H1 (cell line): ENCODE measurements at regions not wholly inside any gene's neighbourhood (a gene's known extent, or its start where the extent isn't known, plus 50 kb on each side); places are given as distances from the start of the nearest gene placed in this dataset.

Source experiments
- CTCF ChIA-PET: fragments of 300-600 bp; sonication (Branson Sonifier 250); formaldehyde crosslinking; loops from one replicate; lab custom pipeline; 2021; ENCODE audit not compliant: partially characterized antibody; lab: Charles Lee
- POLR2A ChIA-PET: fragments of 300-600 bp; sonication (Branson Sonifier 250); formaldehyde crosslinking; loops from one replicate; lab custom pipeline; 2021; ENCODE audit warnings: inconsistent platforms; ENCODE audit not compliant: partially characterized antibody; lab: Charles Lee
- DNase-seq, 2 experiments: peaks; one replicate each; pipeline versions ENCODE4 v3.0.0 to v3.0.0-alpha.2; 2010 to 2022; ENCODE audit warnings: low spot score in 2 of 2, low read depth in 1 of 2, mixed read lengths in 1 of 2
- FAIRE-seq: peaks from 2 replicates; lab custom pipeline; 2011; peaks lifted over from hg19 to GRCh38; lab: Jason Lieb, UNC
- H2AFZ ChIP-seq: 2 replicates; pipeline ENCODE4 v1.8.1; 2012; ENCODE audit warnings: low read length, inconsistent platforms
- H2AK5ac ChIP-seq: 2 replicates; pipeline ENCODE4 v1.6.1; 2013; ENCODE audit warnings: low read depth, low read length
- H2BK120ac ChIP-seq: replicated peaks from 2 replicates; pipeline ENCODE3; 2013; ENCODE audit warnings: low read depth, low read length, inconsistent platforms
- H2BK12ac ChIP-seq: 2 replicates; pipeline ENCODE4 v1.6.1; 2013; ENCODE audit warnings: low read depth, low read length
- H2BK15ac ChIP-seq: 2 replicates; pipeline ENCODE4 v1.6.1; 2013; ENCODE audit warnings: low read length
- H2BK20ac ChIP-seq: 2 replicates; pipeline ENCODE4 v1.6.1; 2013; ENCODE audit warnings: low read length
- H2BK5ac ChIP-seq: 2 replicates; pipeline ENCODE4 v1.6.1; 2013; ENCODE audit warnings: low read depth, low read length
- H3K14ac ChIP-seq: 2 replicates; pipeline ENCODE4 v1.6.1; 2013; ENCODE audit warnings: inconsistent platforms; ENCODE audit not compliant: insufficient read length
- H3K18ac ChIP-seq: 2 replicates; pipeline ENCODE4 v1.6.1; 2013; ENCODE audit warnings: low read length; ENCODE audit errors: extremely low read depth
- H3K23ac ChIP-seq: 2 replicates; pipeline ENCODE4 v1.6.1; 2013; ENCODE audit warnings: inconsistent platforms; ENCODE audit not compliant: insufficient read length
- H3K23me2 ChIP-seq: 2 replicates; pipeline ENCODE4 v1.6.1; 2013; ENCODE audit warnings: low read depth, low read length
- H3K27ac ChIP-seq: 2 replicates; pipeline ENCODE4 v1.6.1; 2011; ENCODE audit warnings: low read depth, low read length, inconsistent platforms
- H3K27me3 ChIP-seq, 4 experiments: replicated peaks in 1 of 4; 1 replicate in 1 of 4; 2 replicates in 3 of 4; pipeline versions ENCODE4 v1.6.1 to v1.8.1; 2011 to 2013; ENCODE audit warnings: low read length in 3 of 4, mild to moderate bottlenecking in 3 of 4, inconsistent platforms in 2 of 4, mixed read lengths in 2 of 4, moderate library complexity in 1 of 4; ENCODE audit not compliant: control insufficient read depth in 3 of 4, insufficient read depth in 3 of 4; ENCODE audit errors: extremely low read depth in 1 of 4
- H3K36me3 ChIP-seq, 4 experiments: 2 replicates each; pipeline versions ENCODE4 v1.6.1 to v1.8.1; 2011 to 2013; ENCODE audit warnings: mild to moderate bottlenecking in 4 of 4, low read length in 3 of 4, moderate library complexity in 2 of 4, control low read depth in 1 of 4, inconsistent platforms in 1 of 4; ENCODE audit not compliant: insufficient read depth in 4 of 4, control insufficient read depth in 2 of 4
- H3K4ac ChIP-seq: replicated peaks from 2 replicates; pipeline ENCODE3; 2013; ENCODE audit warnings: low read length, low read depth, mixed read lengths, inconsistent platforms; ENCODE audit not compliant: insufficient read length
- H3K4me1 ChIP-seq, 4 experiments: replicated peaks in 1 of 4; 1 replicate in 1 of 4; 2 replicates in 3 of 4; pipeline versions ENCODE4 v1.6.1 to v1.8.1; 2011 to 2013; ENCODE audit warnings: low read length in 3 of 4, inconsistent platforms in 2 of 4, mixed read lengths in 1 of 4; ENCODE audit not compliant: insufficient read depth in 4 of 4, control insufficient read depth in 3 of 4
- H3K4me2 ChIP-seq, 2 experiments: 2 replicates each; pipeline versions ENCODE4 v1.6.1 to v1.8.1; 2011 to 2013; ENCODE audit warnings: low read depth in 2 of 2, low read length in 2 of 2, control low read depth in 1 of 2, inconsistent platforms in 1 of 2, mild to moderate bottlenecking in 1 of 2; ENCODE audit not compliant: insufficient read depth in 1 of 2
- H3K4me3 ChIP-seq, 4 experiments: fragments of 200-600, 300-600 bp in 1 of 4; sonication (generic), shearing (Covaris generic), sonication (Bioruptor Twin) in 1 of 4; 2 replicates each; pipeline versions ENCODE4 v1.5.1 to v1.8.1; 2011 to 2016; ENCODE audit warnings: low read length in 4 of 4, low read depth in 3 of 4, control low read depth in 2 of 4, inconsistent platforms in 2 of 4, mild to moderate bottlenecking in 2 of 4, mixed read lengths in 1 of 4, moderate library complexity in 1 of 4; ENCODE audit not compliant: insufficient read depth in 2 of 4; ENCODE audit errors: extremely low read depth in 1 of 4
- H3K56ac ChIP-seq: replicated peaks from 2 replicates; pipeline ENCODE3; 2013; ENCODE audit warnings: low read depth, mild to moderate bottlenecking, mixed read lengths, low read length, inconsistent platforms; ENCODE audit not compliant: insufficient read length
- H3K79me1 ChIP-seq: 2 replicates; pipeline ENCODE4 v1.6.1; 2013; ENCODE audit warnings: low read depth, low read length, control low read depth
- H3K79me2 ChIP-seq, 2 experiments: 2 replicates each; pipeline versions ENCODE4 v1.6.1 to v1.8.1; 2012 to 2013; ENCODE audit warnings: low read length in 2 of 2, mild to moderate bottlenecking in 2 of 2, inconsistent platforms in 1 of 2; ENCODE audit not compliant: insufficient read depth in 2 of 2, control insufficient read depth in 1 of 2
- H3K9ac ChIP-seq, 4 experiments: replicated peaks in 1 of 4; 1 replicate in 1 of 4; 2 replicates in 3 of 4; pipeline versions ENCODE4 v1.6.1 to v1.8.1; 2011 to 2013; ENCODE audit warnings: low read depth in 3 of 4, low read length in 3 of 4, control low read depth in 2 of 4, mild to moderate bottlenecking in 2 of 4, moderate library complexity in 2 of 4, inconsistent platforms in 1 of 4; ENCODE audit errors: extremely low read depth in 1 of 4
- H3K9me3 ChIP-seq, 2 experiments: 2 replicates each; pipeline versions ENCODE4 v1.6.1 to v1.8.1; 2012 to 2013; ENCODE audit warnings: mild to moderate bottlenecking in 2 of 2, moderate library complexity in 2 of 2, control low read depth in 1 of 2, inconsistent platforms in 1 of 2, low read depth in 1 of 2, low read length in 1 of 2, mixed read lengths in 1 of 2; ENCODE audit not compliant: insufficient read depth in 2 of 2
- H4K20me1 ChIP-seq, 2 experiments: replicated peaks in 1 of 2; 2 replicates each; pipeline versions ENCODE3 to v1.8.1; 2011 to 2013; ENCODE audit warnings: inconsistent platforms in 2 of 2, low read length in 2 of 2, mild to moderate bottlenecking in 1 of 2; ENCODE audit not compliant: insufficient read depth in 2 of 2, control insufficient read depth in 1 of 2
- H4K5ac ChIP-seq: 2 replicates; pipeline ENCODE4 v1.6.1; 2013; ENCODE audit warnings: low read length, low read depth, mixed read lengths, inconsistent platforms; ENCODE audit not compliant: insufficient read length
- H4K8ac ChIP-seq: 2 replicates; pipeline ENCODE4 v1.8.0; 2013; ENCODE audit warnings: mild to moderate bottlenecking, moderate library complexity, low read length, inconsistent platforms; ENCODE audit not compliant: insufficient read depth; ENCODE audit errors: extremely low read depth
- H4K91ac ChIP-seq: replicated peaks from 2 replicates; pipeline ENCODE3; 2013; ENCODE audit warnings: low read length, mixed read lengths, inconsistent platforms; ENCODE audit not compliant: insufficient read length
- CBX8 ChIP-seq: fragments of 300-800, 300-1000 bp; sonication (generic); IDR thresholded peaks from 2 replicates; pipeline ENCODE4 v1.7.1; 2016; ENCODE audit warnings: low read depth, low read length, borderline replicate concordance
- CEBPB ChIP-seq: IDR thresholded peaks from 2 replicates; pipeline ENCODE4 v1.6.1; 2012; ENCODE audit warnings: low read depth, low read length
- CHD1 ChIP-seq: IDR thresholded peaks from 2 replicates; pipeline ENCODE4 v1.6.1; 2012; ENCODE audit warnings: low read depth, low read length, improper control_type of control experiment
- CHD2 ChIP-seq: IDR thresholded peaks from 2 replicates; pipeline ENCODE4 v1.6.1; 2012; ENCODE audit warnings: low read length, improper control_type of control experiment
- EGR1 ChIP-seq: IDR thresholded peaks from 2 replicates; pipeline ENCODE4 v1.6.1; 2011; ENCODE audit warnings: low read depth, low read length, borderline replicate concordance
- GABPA ChIP-seq: IDR thresholded peaks from 2 replicates; pipeline ENCODE4 v1.6.1; 2011; ENCODE audit warnings: mild to moderate bottlenecking, low read length, moderate library complexity, borderline replicate concordance; ENCODE audit not compliant: insufficient read depth
- HDAC2 ChIP-seq, 2 experiments: fragments of 300-600 bp in 1 of 2; sonication (generic) in 1 of 2; IDR thresholded peaks; 2 replicates each; pipeline ENCODE4 v1.6.1; 2011 to 2012; ENCODE audit warnings: low read depth in 2 of 2, low read length in 2 of 2, mild to moderate bottlenecking in 2 of 2, moderate library complexity in 2 of 2, borderline replicate concordance in 1 of 2, inconsistent platforms in 1 of 2
- RNF2 ChIP-seq: fragments of 200-900, 300-1000 bp; sonication (generic); IDR thresholded peaks from 2 replicates; pipeline ENCODE4 v1.7.1; 2016; ENCODE audit warnings: borderline replicate concordance, low read depth, mild to moderate bottlenecking, antibody characterized with exemption, low read length; ENCODE audit not compliant: poor library complexity, severe bottlenecking; ENCODE audit errors: missing control alignments
- RXRA ChIP-seq: IDR thresholded peaks from 2 replicates; pipeline ENCODE4 v1.6.1; 2011; ENCODE audit warnings: low read depth, mild to moderate bottlenecking, low read length, moderate library complexity; ENCODE audit not compliant: insufficient read depth
- SIX5 ChIP-seq: IDR thresholded peaks from 2 replicates; pipeline ENCODE4 v1.6.1; 2011; ENCODE audit warnings: mild to moderate bottlenecking, low read depth, low read length
- SP1 ChIP-seq: IDR thresholded peaks from 2 replicates; pipeline ENCODE4 v1.6.1; 2011; ENCODE audit warnings: low read depth, low read length
- YY1 ChIP-seq: IDR thresholded peaks from 2 replicates; pipeline ENCODE4 v1.6.1; 2011; ENCODE audit warnings: low read depth, mild to moderate bottlenecking, low read length
- WGBS, 2 experiments: shearing (Covaris generic) in 1 of 2; methylation state at CpG; one replicate each; pipeline versions ENCODE4 v1.1.6 to v1.1.7; 2013 to 2015; ENCODE audit warnings: low lambda C conversion rate in 2 of 2, mixed read lengths in 2 of 2, inconsistent platforms in 1 of 2, low coverage in 1 of 2, missing lambda C conversion rate in 1 of 2; ENCODE audit not compliant: insufficient replicate concordance in 2 of 2, insufficient coverage in 1 of 2, insufficient read length in 1 of 2; ENCODE audit errors: extremely low coverage in 1 of 2, missing lambda C conversion rate in 1 of 2; 5-methylcytosine and 5-hydroxymethylcytosine counted together
- TF ChIP-seq, protein P1 (sequence below): IDR thresholded peaks from 2 replicates; pipeline ENCODE4 v1.6.1; 2012; ENCODE audit warnings: low read length, inconsistent platforms

DNA sequence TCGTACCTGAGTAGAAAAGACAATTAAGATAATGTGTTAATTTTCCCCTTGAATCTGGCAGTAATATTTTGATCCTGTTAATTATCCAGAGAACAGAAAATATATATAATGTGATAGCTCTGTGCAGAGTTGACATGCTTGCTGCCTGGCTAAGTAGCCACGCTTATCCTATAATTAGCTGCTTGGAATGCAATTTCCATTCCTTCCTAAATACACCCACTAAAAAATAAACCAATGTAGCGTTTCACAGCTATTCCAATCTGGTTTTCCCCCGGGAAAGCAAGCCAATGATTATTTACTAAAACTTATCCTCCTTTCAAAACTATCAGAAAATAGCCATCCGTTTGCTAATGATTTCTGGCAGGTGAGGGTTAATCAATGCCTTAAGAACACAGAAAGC lies 134.5 kb upstream of the IRX5 start:
- no peak overlapping the region for H3K4me2 ChIP-seq
- 93% methylated on average over 5 of the region's 5 CpGs; no CpG with 5 or more reads in 1 of the 2 experiments for WGBS, 2 experiments
- H3K9me3 ChIP-seq = 0 out of 4 replicates have a peak, but pooled peaks cover 0 to 5% of the 10 kb centered on the region in 2 experiments
- TF ChIP-seq GABPA = no peak
- TF ChIP-seq SP1 = no peak
- TF ChIP-seq EGR1 = no peak
- no peak for TF ChIP-seq CHD2
- no peak for TF ChIP-seq RNF2
- no peak for TF ChIP-seq CBX8
- no peak for TF ChIP-seq YY1
- TF ChIP-seq HDAC2 (IDR thresholded peaks at IDR 0.05; ENCODE audit: borderline replicate concordance in 1 of 2, low read depth in 2 of 2, low read length in 2 of 2) = no peak
- no peak for TF ChIP-seq CHD1
- TF ChIP-seq CEBPB = no peak
- TF ChIP-seq, protein P1, sequence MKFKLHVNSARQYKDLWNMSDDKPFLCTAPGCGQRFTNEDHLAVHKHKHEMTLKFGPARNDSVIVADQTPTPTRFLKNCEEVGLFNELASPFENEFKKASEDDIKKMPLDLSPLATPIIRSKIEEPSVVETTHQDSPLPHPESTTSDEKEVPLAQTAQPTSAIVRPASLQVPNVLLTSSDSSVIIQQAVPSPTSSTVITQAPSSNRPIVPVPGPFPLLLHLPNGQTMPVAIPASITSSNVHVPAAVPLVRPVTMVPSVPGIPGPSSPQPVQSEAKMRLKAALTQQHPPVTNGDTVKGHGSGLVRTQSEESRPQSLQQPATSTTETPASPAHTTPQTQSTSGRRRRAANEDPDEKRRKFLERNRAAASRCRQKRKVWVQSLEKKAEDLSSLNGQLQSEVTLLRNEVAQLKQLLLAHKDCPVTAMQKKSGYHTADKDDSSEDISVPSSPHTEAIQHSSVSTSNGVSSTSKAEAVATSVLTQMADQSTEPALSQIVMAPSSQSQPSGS = no peak
- TF ChIP-seq RXRA = no peak
- TF ChIP-seq SIX5 = no peak

More for the DNA sequence above, 134.5 kb upstream of the IRX5 start:
- H4K5ac ChIP-seq = no peak overlapping the region
- H2BK5ac ChIP-seq = no peak overlapping the region
- FAIRE-seq (no peak), DNase-seq (no peak)
- H2AK5ac ChIP-seq = no peak overlapping the region
- H3K23ac ChIP-seq = no peak overlapping the region
- H3K9ac ChIP-seq = no peak overlapping the region
- no peak overlapping the region for H2BK20ac ChIP-seq
- no peaks in the 10 kb centered on the region for H3K27me3 ChIP-seq
- H3K4me3 ChIP-seq = no peak overlapping the region
- H2BK12ac ChIP-seq = no peak overlapping the region
- POLR2A ChIA-PET = no interaction called here
- no peak overlapping the region for H3K18ac ChIP-seq
- no peaks in the 10 kb centered on the region for H3K36me3 ChIP-seq
- H3K14ac ChIP-seq = no peak overlapping the region
- H3K56ac ChIP-seq = no peak overlapping the region
- H3K27ac ChIP-seq = no peak overlapping the region
- CTCF ChIA-PET = no interaction called here
- H4K8ac ChIP-seq = no peak overlapping the region
- H2AFZ ChIP-seq = no peak overlapping the region
- no peaks in the 10 kb centered on the region for H3K79me1 ChIP-seq
- H2BK15ac ChIP-seq = no peak overlapping the region
- H4K20me1 ChIP-seq = no peaks in the 10 kb centered on the region
- H3K4me1 ChIP-seq = no peaks in the 10 kb centered on the region
- no peak overlapping the region for H3K4ac ChIP-seq
- H4K91ac ChIP-seq = no peak overlapping the region
- H3K23me2 ChIP-seq = no peaks in the 10 kb centered on the region
- no peaks in the 10 kb centered on the region for H3K79me2 ChIP-seq
- H2BK120ac ChIP-seq = no peak overlapping the region
